ENCODE measurements at regions not wholly inside any gene's neighbourhood (a gene's known extent, or its start where the extent isn't known, plus 50 kb on each side); places are given as distances from the start of the nearest gene placed in this dataset.

GRCh38 chr3:178100908-178101307, 435.3 kb upstream of the KCNMB2 start:
- no peak for TF ChIP-seq FOXJ3 (CRISPR knock-in tag; IDR thresholded peaks at IDR 0.05; ENCODE audit: borderline replicate concordance)
- TF ChIP-seq, protein P1, sequence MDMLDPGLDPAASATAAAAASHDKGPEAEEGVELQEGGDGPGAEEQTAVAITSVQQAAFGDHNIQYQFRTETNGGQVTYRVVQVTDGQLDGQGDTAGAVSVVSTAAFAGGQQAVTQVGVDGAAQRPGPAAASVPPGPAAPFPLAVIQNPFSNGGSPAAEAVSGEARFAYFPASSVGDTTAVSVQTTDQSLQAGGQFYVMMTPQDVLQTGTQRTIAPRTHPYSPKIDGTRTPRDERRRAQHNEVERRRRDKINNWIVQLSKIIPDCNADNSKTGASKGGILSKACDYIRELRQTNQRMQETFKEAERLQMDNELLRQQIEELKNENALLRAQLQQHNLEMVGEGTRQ (CRISPR knock-in tag; IDR thresholded peaks at IDR 0.05): no peak
- TF ChIP-seq GRHL2 (CRISPR knock-in tag; IDR thresholded peaks at IDR 0.05; ENCODE audit: insufficient replicate concordance, severe bottlenecking): no peak
- TF ChIP-seq ZNF671 (CRISPR knock-in tag; IDR thresholded peaks at IDR 0.05): no peak
- TF ChIP-seq CTCF (IDR thresholded peaks at IDR 0.05): no peak
- TF ChIP-seq, protein P2, sequence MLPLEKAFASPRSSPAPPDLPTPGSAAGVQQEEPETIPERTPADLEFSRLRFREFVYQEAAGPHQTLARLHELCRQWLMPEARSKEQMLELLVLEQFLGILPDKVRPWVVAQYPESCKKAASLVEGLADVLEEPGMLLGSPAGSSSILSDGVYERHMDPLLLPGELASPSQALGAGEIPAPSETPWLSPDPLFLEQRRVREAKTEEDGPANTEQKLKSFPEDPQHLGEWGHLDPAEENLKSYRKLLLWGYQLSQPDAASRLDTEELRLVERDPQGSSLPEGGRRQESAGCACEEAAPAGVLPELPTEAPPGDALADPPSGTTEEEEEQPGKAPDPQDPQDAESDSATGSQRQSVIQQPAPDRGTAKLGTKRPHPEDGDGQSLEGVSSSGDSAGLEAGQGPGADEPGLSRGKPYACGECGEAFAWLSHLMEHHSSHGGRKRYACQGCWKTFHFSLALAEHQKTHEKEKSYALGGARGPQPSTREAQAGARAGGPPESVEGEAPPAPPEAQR (CRISPR knock-in tag; IDR thresholded peaks at IDR 0.05): no peak
- TF ChIP-seq NR2C2 (CRISPR knock-in tag; IDR thresholded peaks at IDR 0.05): no peak
- TF ChIP-seq JUN (CRISPR knock-in tag; IDR thresholded peaks at IDR 0.05): no peak
- TF ChIP-seq TEAD1 (CRISPR knock-in tag; IDR thresholded peaks at IDR 0.05): no peak
- no peak for TF ChIP-seq EMX1 (CRISPR knock-in tag; IDR thresholded peaks at IDR 0.05)
- TF ChIP-seq ZBTB21 (CRISPR knock-in tag; IDR thresholded peaks at IDR 0.05; ENCODE audit: borderline replicate concordance): no peak
- TF ChIP-seq ZNF219 (CRISPR knock-in tag; IDR thresholded peaks at IDR 0.05; ENCODE audit: borderline replicate concordance): no peak
